ENCODE measurements at regions not wholly inside any gene's neighbourhood (a gene's known extent, or its start where the extent isn't known, plus 50 kb on each side); places are given as distances from the start of the nearest gene placed in this dataset.

DNA sequence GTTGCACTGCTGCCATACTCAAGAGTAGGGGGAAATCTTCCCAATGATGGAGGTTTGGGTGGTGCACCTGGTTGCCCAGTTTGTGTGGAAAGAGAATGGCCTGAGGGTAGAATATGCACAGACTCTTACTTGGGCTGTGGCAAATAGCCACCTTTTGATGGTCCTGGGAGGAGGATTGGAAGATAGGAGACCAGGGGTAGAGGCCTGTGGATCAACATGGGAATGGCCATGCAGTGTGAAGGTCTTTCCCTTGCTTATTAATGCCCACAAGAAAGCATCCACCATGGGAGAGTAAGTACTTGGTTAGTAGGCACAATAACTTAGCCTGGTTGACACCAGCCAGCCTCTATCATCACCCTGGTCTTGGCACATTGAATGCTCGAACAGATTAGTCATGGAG lies 156.8 kb upstream of the LEF1 start:
- TF ChIP-seq, protein P1, sequence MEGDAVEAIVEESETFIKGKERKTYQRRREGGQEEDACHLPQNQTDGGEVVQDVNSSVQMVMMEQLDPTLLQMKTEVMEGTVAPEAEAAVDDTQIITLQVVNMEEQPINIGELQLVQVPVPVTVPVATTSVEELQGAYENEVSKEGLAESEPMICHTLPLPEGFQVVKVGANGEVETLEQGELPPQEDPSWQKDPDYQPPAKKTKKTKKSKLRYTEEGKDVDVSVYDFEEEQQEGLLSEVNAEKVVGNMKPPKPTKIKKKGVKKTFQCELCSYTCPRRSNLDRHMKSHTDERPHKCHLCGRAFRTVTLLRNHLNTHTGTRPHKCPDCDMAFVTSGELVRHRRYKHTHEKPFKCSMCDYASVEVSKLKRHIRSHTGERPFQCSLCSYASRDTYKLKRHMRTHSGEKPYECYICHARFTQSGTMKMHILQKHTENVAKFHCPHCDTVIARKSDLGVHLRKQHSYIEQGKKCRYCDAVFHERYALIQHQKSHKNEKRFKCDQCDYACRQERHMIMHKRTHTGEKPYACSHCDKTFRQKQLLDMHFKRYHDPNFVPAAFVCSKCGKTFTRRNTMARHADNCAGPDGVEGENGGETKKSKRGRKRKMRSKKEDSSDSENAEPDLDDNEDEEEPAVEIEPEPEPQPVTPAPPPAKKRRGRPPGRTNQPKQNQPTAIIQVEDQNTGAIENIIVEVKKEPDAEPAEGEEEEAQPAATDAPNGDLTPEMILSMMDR (IDR thresholded peaks at IDR 0.05; ENCODE audit: low read length): no peak
- no peak for TF ChIP-seq EZH2 (optimal IDR thresholded peaks at IDR 0.05; ENCODE audit: low read depth, low read length)
- TF ChIP-seq EZH2phosphoT487 (IDR thresholded peaks at IDR 0.05; ENCODE audit: low read length): no peak

Data from MM.1S (cell line).